ENCODE measurements at regions not wholly inside any gene's neighbourhood (a gene's known extent, or its start where the extent isn't known, plus 50 kb on each side); places are given as distances from the start of the nearest gene placed in this dataset.
"Not testable (repeated sequence)": the region's sequence is repeated elsewhere in the genome, so short reads cannot be mapped to it uniquely, and the experiment has no call there.

- not testable (repeated sequence) for H3K36me3 ChIP-seq (ENCODE audit: insufficient read depth); H3K79me2 ChIP-seq (ENCODE audit: insufficient read depth, low read depth); H2AFZ ChIP-seq (ENCODE audit: low read depth)
These were observed 222.7 kb downstream of the UTRN start for GRCh38 chr6:144507772-144508312.

DNA sequence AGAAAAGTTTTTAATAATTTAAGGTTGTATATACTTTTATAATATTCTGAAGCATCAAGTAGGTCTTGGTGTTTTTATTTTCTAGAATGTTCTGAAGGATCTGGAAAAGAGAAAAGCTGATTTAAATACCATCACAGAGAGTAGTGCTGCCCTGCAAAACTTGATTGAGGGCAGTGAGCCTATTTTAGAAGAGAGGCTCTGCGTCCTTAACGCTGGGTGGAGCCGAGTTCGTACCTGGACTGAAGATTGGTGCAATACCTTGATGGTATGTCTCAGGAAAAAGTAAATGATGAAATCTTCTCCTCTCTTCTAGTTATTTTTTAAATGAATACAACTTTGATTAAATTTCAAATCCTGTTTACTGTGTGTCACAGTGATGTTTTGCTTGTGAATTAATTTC, 225.7 kb downstream of the UTRN start:
- no peak overlapping the region for H3K27ac ChIP-seq
- no peaks in the 10 kb centered on the region for H3K4me1 ChIP-seq (ENCODE audit: low read depth, poor library complexity, severe bottlenecking)
- H3K9ac ChIP-seq = no peak overlapping the region
- no peak overlapping the region for H3K4me3 ChIP-seq (IDR thresholded peaks at IDR 0.05; ENCODE audit: insufficient read depth, low read depth, low read length)
- no peaks in the 10 kb centered on the region for H3K27me3 ChIP-seq (ENCODE audit: insufficient read depth, low read depth)
- H3K79me2 ChIP-seq (ENCODE audit: insufficient read depth, low read depth) = no peaks in the 10 kb centered on the region
- TF ChIP-seq CTCF (conservative IDR thresholded peaks at IDR 0.05; ENCODE audit: low read depth, low read length) = no peak
- H3K36me3 ChIP-seq (ENCODE audit: insufficient read depth) = no peaks in the 10 kb centered on the region
- H3K4me2 ChIP-seq = no peak overlapping the region
- H4K20me1 ChIP-seq (ENCODE audit: insufficient read depth) = no peaks in the 10 kb centered on the region
- H2AFZ ChIP-seq (ENCODE audit: low read depth) = no peak overlapping the region

More at GRCh38 chr6:144507772-144508312, 222.7 kb downstream of the UTRN start:
- not testable (repeated sequence) for H3K27me3 ChIP-seq (ENCODE audit: insufficient read depth, low read depth); H3K4me1 ChIP-seq (ENCODE audit: low read depth, poor library complexity, severe bottlenecking); H3K4me3 ChIP-seq (IDR thresholded peaks at IDR 0.05; ENCODE audit: insufficient read depth, low read depth, low read length); H3K4me2 ChIP-seq; H4K20me1 ChIP-seq (ENCODE audit: insufficient read depth); H3K27ac ChIP-seq; H3K9ac ChIP-seq

GRCh38 chr6:144515761-144516160, 230.6 kb downstream of the UTRN start:
- Histone ChIP-seq H2AFZ (ENCODE audit: low read depth) (no peak overlapping the region), H3K36me3 (ENCODE audit: insufficient read depth) (no peaks in the 10 kb centered on the region), H3K4me2 (no peak overlapping the region), H3K4me1 (ENCODE audit: low read depth, poor library complexity, severe bottlenecking) (no peaks in the 10 kb centered on the region), H4K20me1 (ENCODE audit: insufficient read depth) (no peaks in the 10 kb centered on the region), H3K9ac (no peak overlapping the region), H3K4me3 (IDR thresholded peaks at IDR 0.05; ENCODE audit: insufficient read depth, low read depth, low read length) (no peak overlapping the region), H3K79me2 (ENCODE audit: insufficient read depth, low read depth) (no peaks in the 10 kb centered on the region), H3K27ac (no peak overlapping the region), H3K27me3 (ENCODE audit: insufficient read depth, low read depth) (no peaks in the 10 kb centered on the region)
- TF ChIP-seq CTCF (conservative IDR thresholded peaks at IDR 0.05; ENCODE audit: low read depth, low read length) = no peak

DNA sequence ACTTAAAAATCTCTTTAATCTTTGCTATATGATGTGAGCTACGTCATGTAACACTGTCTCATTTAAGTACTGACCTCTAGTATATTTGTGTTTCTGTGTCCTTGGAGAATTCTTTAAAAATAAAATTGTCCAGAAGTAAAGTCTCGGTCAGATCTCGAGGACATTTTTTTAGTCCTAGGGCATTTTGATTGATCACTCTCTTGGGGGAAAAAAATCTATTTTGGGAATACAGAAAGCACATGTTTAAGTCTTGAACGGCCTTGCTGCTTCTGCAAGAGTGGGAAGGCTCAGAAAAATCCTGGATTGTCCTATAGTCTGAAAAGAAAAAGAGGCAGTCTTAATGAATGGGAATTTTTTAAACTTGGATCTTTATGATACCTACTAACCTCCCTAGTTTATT, 234.3 kb downstream of the UTRN start:
- Histone ChIP-seq H3K27me3 (ENCODE audit: insufficient read depth, low read depth) (no peaks in the 10 kb centered on the region), H4K20me1 (ENCODE audit: insufficient read depth) (no peaks in the 10 kb centered on the region), H3K27ac (no peak overlapping the region), H3K36me3 (ENCODE audit: insufficient read depth) (no peaks in the 10 kb centered on the region), H3K9ac (no peak overlapping the region), H2AFZ (ENCODE audit: low read depth) (no peak overlapping the region), H3K4me2 (no peak overlapping the region), H3K4me3 (IDR thresholded peaks at IDR 0.05; ENCODE audit: insufficient read depth, low read depth, low read length) (no peak overlapping the region), H3K79me2 (ENCODE audit: insufficient read depth, low read depth) (no peaks in the 10 kb centered on the region), H3K4me1 (ENCODE audit: low read depth, poor library complexity, severe bottlenecking) (no peaks in the 10 kb centered on the region)
- TF ChIP-seq CTCF (conservative IDR thresholded peaks at IDR 0.05; ENCODE audit: low read depth, low read length) = no peak

- TF ChIP-seq CTCF (conservative IDR thresholded peaks at IDR 0.05; ENCODE audit: low read depth, low read length) = no peak
- no peak overlapping the region for H3K9ac ChIP-seq
- H3K4me3 ChIP-seq (IDR thresholded peaks at IDR 0.05; ENCODE audit: insufficient read depth, low read depth, low read length) = no peak overlapping the region
- H3K79me2 ChIP-seq (ENCODE audit: insufficient read depth, low read depth) = no peaks in the 10 kb centered on the region
- H3K4me2 ChIP-seq = no peak overlapping the region
- no peaks in the 10 kb centered on the region for H4K20me1 ChIP-seq (ENCODE audit: insufficient read depth)
- no peaks in the 10 kb centered on the region for H3K4me1 ChIP-seq (ENCODE audit: low read depth, poor library complexity, severe bottlenecking)
- no peaks in the 10 kb centered on the region for H3K36me3 ChIP-seq (ENCODE audit: insufficient read depth)
- H2AFZ ChIP-seq (ENCODE audit: low read depth) = no peak overlapping the region
- H3K27me3 ChIP-seq (ENCODE audit: insufficient read depth, low read depth) = no peaks in the 10 kb centered on the region
- H3K27ac ChIP-seq = no peak overlapping the region
These were observed 243.7 kb downstream of the UTRN start for GRCh38 chr6:144528743-144529425.

Measured in KMS-11 (cell line).